OCI-LY7 (cell line): ENCODE measurements at regions not wholly inside any gene's neighbourhood (a gene's known extent, or its start where the extent isn't known, plus 50 kb on each side); places are given as distances from the start of the nearest gene placed in this dataset.

ENCODE experiments used
- BruUV-seq: library from RNA; stranded (reverse); fragments of 400-500 nt; replicated peaks from 2 replicates; lab custom pipeline; 2021; lab: Mats Ljungman, UMichigan
- CTCF ChIA-PET: fragments of 300-600 bp; sonication (Branson Sonifier 250); formaldehyde crosslinking; loops from one replicate; lab custom pipeline; 2022; ENCODE audit warnings: antibody characterized with exemption; ENCODE audit not compliant: unreplicated experiment; lab: Charles Lee
- POLR2A ChIA-PET: fragments of 300-600 bp; sonication (Branson Sonifier 250); formaldehyde crosslinking; loops from one replicate; lab custom pipeline; 2022; ENCODE audit warnings: antibody characterized with exemption; lab: Charles Lee
- DNase-seq: peaks from one replicate; pipeline ENCODE4 v3.0.0-alpha.2; 2015; ENCODE audit warnings: low spot score
- H2AFZ ChIP-seq: fragments of 200-600 bp; sonication (generic), shearing (Covaris generic); 2 replicates; pipeline ENCODE4 v1.6.1; 2014; ENCODE audit warnings: mild to moderate bottlenecking, antibody characterized with exemption, low read length, moderate library complexity
- H3K27ac ChIP-seq: fragments of 200-600 bp; sonication (generic); 2 replicates; pipeline ENCODE4 v1.5.1; 2014; ENCODE audit warnings: mixed run types, low read depth, mild to moderate bottlenecking, moderate library complexity, low read length, inconsistent platforms; ENCODE audit not compliant: poor library complexity, severe bottlenecking
- H3K36me3 ChIP-seq: fragments of 200-600 bp; sonication (generic); 2 replicates; pipeline ENCODE4 v1.6.1; 2014; ENCODE audit warnings: mild to moderate bottlenecking, antibody characterized with exemption, low read length, moderate library complexity, mixed read lengths; ENCODE audit not compliant: insufficient read depth
- H3K4me1 ChIP-seq: fragments of 200-600 bp; sonication (generic); 2 replicates; pipeline ENCODE4 v1.5.1; 2014; ENCODE audit warnings: mild to moderate bottlenecking, low read length; ENCODE audit not compliant: insufficient read depth, poor library complexity, severe bottlenecking
- H3K4me2 ChIP-seq: fragments of 200-600 bp; sonication (generic); 2 replicates; pipeline ENCODE4 v1.6.1; 2014; ENCODE audit warnings: mild to moderate bottlenecking, low read length
- H3K4me3 ChIP-seq: fragments of 200-600 bp; sonication (generic); 2 replicates; pipeline ENCODE4 v1.5.1; 2014; ENCODE audit warnings: mild to moderate bottlenecking, low read depth, low read length; ENCODE audit not compliant: poor library complexity, severe bottlenecking
- H3K79me2 ChIP-seq: fragments of 200-600 bp; sonication (generic); 2 replicates; pipeline ENCODE4 v1.6.1; 2016; ENCODE audit warnings: low read depth, mild to moderate bottlenecking, low read length, moderate library complexity, mixed read lengths; ENCODE audit not compliant: insufficient read depth
- H3K9me2 ChIP-seq: fragments of 200-600 bp; sonication (generic); 2 replicates; pipeline ENCODE4 v1.6.1; 2016; ENCODE audit warnings: mild to moderate bottlenecking, low read length, mixed read lengths; ENCODE audit not compliant: insufficient read depth
- H3K9me3 ChIP-seq: fragments of 200-600 bp; sonication (generic); 2 replicates; pipeline ENCODE4 v1.6.1; 2014; ENCODE audit warnings: mild to moderate bottlenecking, mixed run types, low read length, mixed read lengths
- H4K20me1 ChIP-seq: fragments of 200-600 bp; sonication (generic); 2 replicates; pipeline ENCODE4 v1.6.1; 2014; ENCODE audit warnings: mild to moderate bottlenecking, antibody characterized with exemption, low read length, moderate library complexity, mixed read lengths; ENCODE audit not compliant: insufficient read depth
- EZH2phosphoT487 ChIP-seq: fragments of 200-600 bp; sonication (generic); IDR thresholded peaks from 2 replicates; pipeline ENCODE4 v1.6.1; 2018; ENCODE audit warnings: low read depth, borderline replicate concordance, mild to moderate bottlenecking, mixed run types, antibody characterized with exemption, low read length, moderate library complexity, mixed read lengths
- intact Hi-C: fragments of 100-400 bp; cut with micrococcal nuclease; formaldehyde crosslinking; loops from one replicate; pipeline ENCODE4 v1.10.0; 2022; ENCODE audit not compliant: unreplicated experiment
- TF ChIP-seq, protein P1 (sequence below): fragments of 200-600 bp; sonication (generic); conservative IDR thresholded peaks from 2 replicates; pipeline ENCODE4 v1.5.1; 2014; ENCODE audit warnings: mild to moderate bottlenecking, antibody characterized with exemption, low read length, moderate library complexity, mixed read lengths

DNA sequence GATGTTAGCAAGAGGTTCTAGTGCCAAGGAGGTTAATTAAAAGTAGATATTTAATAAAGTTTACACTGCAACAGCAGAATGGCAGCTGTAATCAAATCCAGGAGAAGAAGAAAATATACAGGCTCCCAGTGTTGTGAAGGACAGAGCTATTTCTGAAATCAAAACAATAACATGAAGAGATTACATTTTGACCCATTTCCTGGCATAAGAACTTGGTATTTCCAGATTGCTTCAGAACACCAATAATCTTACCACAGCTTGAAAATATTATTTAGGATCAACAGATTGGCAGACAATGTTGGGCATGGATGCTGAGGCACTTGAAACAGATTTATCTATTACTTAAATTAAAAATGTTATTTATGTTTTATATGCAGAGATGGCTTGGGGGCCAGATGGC lies 692.5 kb downstream of the KCNA4 start:
- no peaks in the 10 kb centered on the region for H3K79me2 ChIP-seq
- no peaks in the 10 kb centered on the region for H3K36me3 ChIP-seq
- H3K9me2 ChIP-seq: no peaks in the 10 kb centered on the region
- no peak overlapping the region for H3K27ac ChIP-seq
- no peaks in the 10 kb centered on the region for H3K4me1 ChIP-seq
- no peaks in the 10 kb centered on the region for H4K20me1 ChIP-seq
- ChIA-PET CTCF (no interaction called here), POLR2A (interaction anchor here (0.6 kb wide), 1 partner anchor 426 kb away, joined by 3 read pairs; no protein-coding TSS in a partner anchor)
- H2AFZ ChIP-seq: no peak overlapping the region
- no peak overlapping the region for H3K4me2 ChIP-seq
- no peak overlapping the region for H3K4me3 ChIP-seq
- DNase-seq: no peak
- H3K9me3 ChIP-seq: no peaks in the 10 kb centered on the region
- BruUV-seq: no TSS peak
- intact Hi-C loops: no loop called here
- TF ChIP-seq, protein P1, sequence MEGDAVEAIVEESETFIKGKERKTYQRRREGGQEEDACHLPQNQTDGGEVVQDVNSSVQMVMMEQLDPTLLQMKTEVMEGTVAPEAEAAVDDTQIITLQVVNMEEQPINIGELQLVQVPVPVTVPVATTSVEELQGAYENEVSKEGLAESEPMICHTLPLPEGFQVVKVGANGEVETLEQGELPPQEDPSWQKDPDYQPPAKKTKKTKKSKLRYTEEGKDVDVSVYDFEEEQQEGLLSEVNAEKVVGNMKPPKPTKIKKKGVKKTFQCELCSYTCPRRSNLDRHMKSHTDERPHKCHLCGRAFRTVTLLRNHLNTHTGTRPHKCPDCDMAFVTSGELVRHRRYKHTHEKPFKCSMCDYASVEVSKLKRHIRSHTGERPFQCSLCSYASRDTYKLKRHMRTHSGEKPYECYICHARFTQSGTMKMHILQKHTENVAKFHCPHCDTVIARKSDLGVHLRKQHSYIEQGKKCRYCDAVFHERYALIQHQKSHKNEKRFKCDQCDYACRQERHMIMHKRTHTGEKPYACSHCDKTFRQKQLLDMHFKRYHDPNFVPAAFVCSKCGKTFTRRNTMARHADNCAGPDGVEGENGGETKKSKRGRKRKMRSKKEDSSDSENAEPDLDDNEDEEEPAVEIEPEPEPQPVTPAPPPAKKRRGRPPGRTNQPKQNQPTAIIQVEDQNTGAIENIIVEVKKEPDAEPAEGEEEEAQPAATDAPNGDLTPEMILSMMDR: no peak
- no peak for TF ChIP-seq EZH2phosphoT487

DNA sequence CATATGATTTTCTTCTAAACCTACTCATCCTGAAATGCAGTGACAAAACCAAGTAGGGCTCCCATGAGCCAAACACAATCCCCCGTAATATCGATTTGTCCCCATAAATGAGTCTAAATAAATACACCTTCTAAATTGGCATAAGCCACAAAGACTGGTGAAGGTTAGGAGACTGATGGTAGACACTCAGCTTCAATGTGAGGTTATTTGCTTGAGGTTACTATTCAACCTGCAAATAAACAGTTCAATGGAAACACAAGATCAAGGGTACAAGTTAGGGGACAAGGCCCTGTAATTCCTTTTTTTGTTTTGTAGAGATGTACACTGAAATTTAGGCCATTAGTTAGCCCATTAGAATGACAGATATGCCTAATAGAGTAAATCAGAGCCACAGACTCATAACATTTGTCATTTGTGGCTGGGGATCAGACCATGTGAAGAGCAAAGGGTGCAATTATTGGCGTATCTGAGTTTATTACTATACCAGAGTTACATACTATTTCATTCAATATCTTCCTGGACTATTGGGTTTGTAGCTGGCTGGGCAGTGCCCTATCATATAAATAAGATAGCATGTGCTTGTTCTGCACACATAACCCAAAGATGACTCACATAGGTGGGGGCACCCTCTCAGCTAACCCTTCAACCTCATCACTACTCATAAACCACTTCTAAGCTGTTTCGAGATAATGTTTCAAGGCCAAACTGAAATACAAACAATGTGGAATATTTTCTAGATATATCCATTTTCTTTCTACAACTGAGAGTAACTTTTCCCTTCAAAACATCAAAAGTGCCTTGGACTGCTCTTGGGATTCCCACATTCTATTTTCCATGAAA lies 695.3 kb downstream of the KCNA4 start:
- H2AFZ ChIP-seq: no peak overlapping the region
- no peaks in the 10 kb centered on the region for H4K20me1 ChIP-seq
- H3K9me3 ChIP-seq: no peaks in the 10 kb centered on the region
- TF ChIP-seq EZH2phosphoT487: no peak
- H3K9me2 ChIP-seq: no peaks in the 10 kb centered on the region
- no TSS peak for BruUV-seq
- H3K4me1 ChIP-seq: no peaks in the 10 kb centered on the region
- no peak overlapping the region for H3K4me2 ChIP-seq
- intact Hi-C loops: no loop called here
- no peak overlapping the region for H3K4me3 ChIP-seq
- H3K79me2 ChIP-seq: no peaks in the 10 kb centered on the region
- DNase-seq: no peak
- POLR2A ChIA-PET: interaction anchor here (0.7 kb wide), 1 partner anchor 15 kb away, joined by 3 read pairs; no protein-coding TSS in a partner anchor
- H3K27ac ChIP-seq: no peak overlapping the region
- CTCF ChIA-PET: no interaction called here
- H3K36me3 ChIP-seq: no peaks in the 10 kb centered on the region

DNA sequence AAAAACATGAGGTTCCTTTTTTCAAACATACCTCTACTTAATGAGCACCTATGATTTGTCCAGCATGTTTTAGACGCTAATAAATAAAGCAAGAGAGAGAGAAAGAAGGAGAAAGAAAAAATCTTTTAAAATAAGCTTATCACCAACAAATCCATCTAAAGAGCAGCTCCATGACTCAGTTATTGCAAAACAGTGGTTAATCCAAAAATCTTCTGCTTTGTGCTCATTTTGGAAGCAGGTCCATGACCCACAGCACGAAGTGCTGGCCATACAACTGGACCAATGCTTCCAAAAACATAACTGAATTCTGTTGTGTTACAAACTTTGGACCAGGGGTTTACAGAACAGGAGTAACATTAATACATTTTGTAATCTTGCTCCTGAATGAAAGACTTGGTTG lies 696.6 kb downstream of the KCNA4 start:
- intact Hi-C loops: no loop called here
- H2AFZ ChIP-seq: no peak overlapping the region
- no peaks in the 10 kb centered on the region for H4K20me1 ChIP-seq
- TF ChIP-seq, protein P1: no peak
- no peak for TF ChIP-seq EZH2phosphoT487
- H3K9me2 ChIP-seq: no peaks in the 10 kb centered on the region
- no peaks in the 10 kb centered on the region for H3K79me2 ChIP-seq
- H3K27ac ChIP-seq: no peak overlapping the region
- POLR2A ChIA-PET: interaction anchor here (0.7 kb wide), 1 partner anchor 212 kb away, joined by 3 read pairs; no protein-coding TSS in a partner anchor
- H3K9me3 ChIP-seq: no peaks in the 10 kb centered on the region
- no TSS peak for BruUV-seq
- no peak for DNase-seq
- CTCF ChIA-PET: interaction anchor here (0.6 kb wide), 1 partner anchor 1621 kb away, joined by 6 read pairs; no protein-coding TSS in a partner anchor
- H3K4me2 ChIP-seq: no peak overlapping the region
- no peaks in the 10 kb centered on the region for H3K4me1 ChIP-seq
- no peak overlapping the region for H3K4me3 ChIP-seq
- no peaks in the 10 kb centered on the region for H3K36me3 ChIP-seq
